Fibroblast of lung (primary cell): ENCODE measurements at regions not wholly inside any gene's neighbourhood (a gene's known extent, or its start where the extent isn't known, plus 50 kb on each side); places are given as distances from the start of the nearest gene placed in this dataset.

Source experiments
- EZH2 ChIP-seq: IDR thresholded peaks from 2 replicates; pipeline ENCODE4 v1.5.1; 2012; ENCODE audit warnings: low read length, control low read depth, mild to moderate bottlenecking; ENCODE audit errors: missing control alignments
- TF ChIP-seq, protein P1 (sequence below), 2 donors: IDR thresholded peaks in 1 of 2; conservative IDR thresholded peaks in 1 of 2; 1 replicate in 1 of 2; 2 replicates in 1 of 2; pipeline ENCODE4 v1.5.1; 2011 to 2012; ENCODE audit warnings: low read length in 2 of 2, control low read depth in 1 of 2, inconsistent platforms in 1 of 2, low read depth in 1 of 2, mild to moderate bottlenecking in 1 of 2

DNA sequence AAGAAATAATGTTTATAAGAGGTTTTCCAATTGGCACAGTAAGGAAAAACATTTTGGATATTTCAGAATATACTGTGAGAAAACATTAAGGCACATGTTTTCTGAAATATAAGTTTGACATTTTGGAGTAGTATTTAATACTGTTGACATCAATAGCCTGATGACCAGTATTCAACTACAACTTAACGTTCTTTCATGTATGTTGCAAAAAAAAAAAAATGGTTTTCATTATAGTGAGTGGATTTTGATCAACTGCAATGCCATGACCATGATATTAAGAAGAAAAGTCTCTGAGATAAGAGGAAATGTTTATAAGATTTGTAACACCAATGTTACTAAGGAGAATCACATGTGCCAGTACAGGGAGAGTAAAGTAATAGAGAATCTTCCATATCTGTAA lies 252.8 kb upstream of the RORA start:
- TF ChIP-seq, protein P1, sequence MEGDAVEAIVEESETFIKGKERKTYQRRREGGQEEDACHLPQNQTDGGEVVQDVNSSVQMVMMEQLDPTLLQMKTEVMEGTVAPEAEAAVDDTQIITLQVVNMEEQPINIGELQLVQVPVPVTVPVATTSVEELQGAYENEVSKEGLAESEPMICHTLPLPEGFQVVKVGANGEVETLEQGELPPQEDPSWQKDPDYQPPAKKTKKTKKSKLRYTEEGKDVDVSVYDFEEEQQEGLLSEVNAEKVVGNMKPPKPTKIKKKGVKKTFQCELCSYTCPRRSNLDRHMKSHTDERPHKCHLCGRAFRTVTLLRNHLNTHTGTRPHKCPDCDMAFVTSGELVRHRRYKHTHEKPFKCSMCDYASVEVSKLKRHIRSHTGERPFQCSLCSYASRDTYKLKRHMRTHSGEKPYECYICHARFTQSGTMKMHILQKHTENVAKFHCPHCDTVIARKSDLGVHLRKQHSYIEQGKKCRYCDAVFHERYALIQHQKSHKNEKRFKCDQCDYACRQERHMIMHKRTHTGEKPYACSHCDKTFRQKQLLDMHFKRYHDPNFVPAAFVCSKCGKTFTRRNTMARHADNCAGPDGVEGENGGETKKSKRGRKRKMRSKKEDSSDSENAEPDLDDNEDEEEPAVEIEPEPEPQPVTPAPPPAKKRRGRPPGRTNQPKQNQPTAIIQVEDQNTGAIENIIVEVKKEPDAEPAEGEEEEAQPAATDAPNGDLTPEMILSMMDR (conservative IDR thresholded peaks at IDR 0.05 in 1 of 2, IDR thresholded peaks at IDR 0.05 in 1 of 2; ENCODE audit: low read depth in 1 of 2, low read length in 2 of 2) = no peak
- no peak for TF ChIP-seq EZH2
